ENCODE measurements at regions not wholly inside any gene's neighbourhood (a gene's known extent, or its start where the extent isn't known, plus 50 kb on each side); places are given as distances from the start of the nearest gene placed in this dataset.

GRCh38 chr1:81208441-81208840, 592.3 kb upstream of the ADGRL2 start:
- no peaks in the 10 kb centered on the region for H4K20me1 ChIP-seq (ENCODE audit: insufficient read depth, low read length)
- no peak overlapping the region for H3K27ac ChIP-seq (ENCODE audit: low read depth, low read length, poor library complexity, severe bottlenecking)
- intact Hi-C loops (cut with micrococcal nuclease; ENCODE audit: unreplicated experiment) = no loop called here
- ChIA-PET POLR2A (no interaction called here), CTCF (ENCODE audit: unreplicated experiment) (no interaction called here)
- H3K9me2 ChIP-seq (ENCODE audit: insufficient read depth, low read length) = no peaks in the 10 kb centered on the region
- no peak overlapping the region for H2AFZ ChIP-seq (ENCODE audit: low read length)
- TF ChIP-seq CTCF (conservative IDR thresholded peaks at IDR 0.05; ENCODE audit: low read length) = no peak
- TF ChIP-seq EZH2phosphoT487 (IDR thresholded peaks at IDR 0.05; ENCODE audit: borderline replicate concordance, low read depth, low read length) = no peak
- H3K79me2 ChIP-seq (ENCODE audit: insufficient read depth, low read depth, low read length) = no peaks in the 10 kb centered on the region
- no peaks in the 10 kb centered on the region for H3K9me3 ChIP-seq (ENCODE audit: low read length)
- no peak for DNase-seq (ENCODE audit: low spot score)
- BruUV-seq (replicated peaks) = no TSS peak
- H3K4me1 ChIP-seq (ENCODE audit: insufficient read depth, low read length, poor library complexity, severe bottlenecking) = no peaks in the 10 kb centered on the region
- H3K4me2 ChIP-seq (ENCODE audit: low read length) = no peak overlapping the region
- H3K4me3 ChIP-seq (ENCODE audit: low read depth, low read length, poor library complexity, severe bottlenecking) = no peak overlapping the region
- no peaks in the 10 kb centered on the region for H3K36me3 ChIP-seq (ENCODE audit: insufficient read depth, low read length)

- ChIA-PET POLR2A (no interaction called here), CTCF (ENCODE audit: unreplicated experiment) (no interaction called here)
- DNase-seq (ENCODE audit: low spot score) = no peak
- H3K36me3 ChIP-seq (ENCODE audit: insufficient read depth, low read length) = no peaks in the 10 kb centered on the region
- H3K79me2 ChIP-seq (ENCODE audit: insufficient read depth, low read depth, low read length) = no peaks in the 10 kb centered on the region
- no peak overlapping the region for H3K4me2 ChIP-seq (ENCODE audit: low read length)
- H3K9me3 ChIP-seq (ENCODE audit: low read length) = no peaks in the 10 kb centered on the region
- H2AFZ ChIP-seq (ENCODE audit: low read length) = no peak overlapping the region
- no peaks in the 10 kb centered on the region for H3K4me1 ChIP-seq (ENCODE audit: insufficient read depth, low read length, poor library complexity, severe bottlenecking)
- TF ChIP-seq CTCF (conservative IDR thresholded peaks at IDR 0.05; ENCODE audit: low read length) = no peak
- no peak for TF ChIP-seq EZH2phosphoT487 (IDR thresholded peaks at IDR 0.05; ENCODE audit: borderline replicate concordance, low read depth, low read length)
- intact Hi-C loops (cut with micrococcal nuclease; ENCODE audit: unreplicated experiment) = no loop called here
- no peaks in the 10 kb centered on the region for H3K9me2 ChIP-seq (ENCODE audit: insufficient read depth, low read length)
- no peak overlapping the region for H3K27ac ChIP-seq (ENCODE audit: low read depth, low read length, poor library complexity, severe bottlenecking)
- no peak overlapping the region for H3K4me3 ChIP-seq (ENCODE audit: low read depth, low read length, poor library complexity, severe bottlenecking)
- BruUV-seq (replicated peaks) = no TSS peak
- no peaks in the 10 kb centered on the region for H4K20me1 ChIP-seq (ENCODE audit: insufficient read depth, low read length)
Observed at GRCh38 chr1:81205956-81206355, 594.8 kb upstream of the ADGRL2 start.

GRCh38 chr1:81201779-81202178, 599.0 kb upstream of the ADGRL2 start:
- no peak for DNase-seq (ENCODE audit: low spot score)
- ChIA-PET CTCF (ENCODE audit: unreplicated experiment) (no interaction called here), POLR2A (no interaction called here)
- H2AFZ ChIP-seq (ENCODE audit: low read length) = no peak overlapping the region
- H3K4me3 ChIP-seq (ENCODE audit: low read depth, low read length, poor library complexity, severe bottlenecking) = no peak overlapping the region
- no TSS peak for BruUV-seq (replicated peaks)
- H3K9me3 ChIP-seq (ENCODE audit: low read length) = no peaks in the 10 kb centered on the region
- H3K9me2 ChIP-seq (ENCODE audit: insufficient read depth, low read length) = no peaks in the 10 kb centered on the region
- no peaks in the 10 kb centered on the region for H3K4me1 ChIP-seq (ENCODE audit: insufficient read depth, low read length, poor library complexity, severe bottlenecking)
- no peaks in the 10 kb centered on the region for H3K79me2 ChIP-seq (ENCODE audit: insufficient read depth, low read depth, low read length)
- TF ChIP-seq CTCF (conservative IDR thresholded peaks at IDR 0.05; ENCODE audit: low read length) (no peak), EZH2phosphoT487 (IDR thresholded peaks at IDR 0.05; ENCODE audit: borderline replicate concordance, low read depth, low read length) (no peak)
- no peak overlapping the region for H3K4me2 ChIP-seq (ENCODE audit: low read length)
- no peaks in the 10 kb centered on the region for H4K20me1 ChIP-seq (ENCODE audit: insufficient read depth, low read length)
- no peak overlapping the region for H3K27ac ChIP-seq (ENCODE audit: low read depth, low read length, poor library complexity, severe bottlenecking)
- H3K36me3 ChIP-seq (ENCODE audit: insufficient read depth, low read length) = no peaks in the 10 kb centered on the region
- intact Hi-C loops (cut with micrococcal nuclease; ENCODE audit: unreplicated experiment) = no loop called here
